Panc1 (cell line): ENCODE measurements at regions not wholly inside any gene's neighbourhood (a gene's known extent, or its start where the extent isn't known, plus 50 kb on each side); places are given as distances from the start of the nearest gene placed in this dataset.

ENCODE experiments used
- ATAC-seq: fragments of 200-7000 bp; cut with Tn5 transposase; 2 replicates; pipeline ENCODE4 v1.9.1; 2020; ENCODE audit warnings: mild to moderate bottlenecking, moderate library complexity
- BruUV-seq: library from RNA; stranded (reverse); fragments of 400-500 nt; replicated peaks from 2 replicates; lab custom pipeline; 2021; lab: Mats Ljungman, UMichigan
- CTCF ChIA-PET: fragments of 300-600 bp; sonication (Branson Sonifier 250); formaldehyde crosslinking; loops from one replicate; lab custom pipeline; 2022; ENCODE audit warnings: antibody characterized with exemption; lab: Charles Lee
- POLR2A ChIA-PET: fragments of 300-600 bp; sonication (Branson Sonifier 250); formaldehyde crosslinking; loops from one replicate; lab custom pipeline; 2022; ENCODE audit warnings: antibody characterized with exemption; lab: Charles Lee
- DNase-seq: peaks from one replicate; pipeline ENCODE4 v3.0.0-alpha.2; 2010; ENCODE audit warnings: low read depth, low spot score
- H3K27ac ChIP-seq: 2 replicates; pipeline ENCODE4 v1.5.1; 2011; ENCODE audit warnings: mild to moderate bottlenecking, low read length, inconsistent platforms
- H3K27me3 ChIP-seq: fragments of 200-500 bp; sonication (Bioruptor generic); 2 replicates; pipeline ENCODE4 v1.6.0; 2014; ENCODE audit warnings: low read length, inconsistent platforms; ENCODE audit not compliant: control insufficient read depth, insufficient read depth
- H3K36me3 ChIP-seq: fragments of 200-500 bp; sonication (Bioruptor generic); 2 replicates; pipeline ENCODE4 v1.5.1; 2014; ENCODE audit warnings: inconsistent platforms, mild to moderate bottlenecking, low read length, moderate library complexity; ENCODE audit not compliant: control insufficient read depth, insufficient read depth
- H3K4me1 ChIP-seq: 2 replicates; pipeline ENCODE4 v1.5.1; 2011; ENCODE audit warnings: inconsistent platforms, mild to moderate bottlenecking, low read length, moderate library complexity; ENCODE audit not compliant: control insufficient read depth, insufficient read depth
- H3K4me3 ChIP-seq, 2 experiments: 2 replicates each; pipeline ENCODE4 v1.5.1; 2011 to 2012; ENCODE audit warnings: low read depth in 2 of 2, low read length in 2 of 2, mild to moderate bottlenecking in 2 of 2, inconsistent platforms in 1 of 2, moderate library complexity in 1 of 2
- H3K9me3 ChIP-seq: fragments of 200-500 bp; sonication (Bioruptor generic); 2 replicates; pipeline ENCODE4 v1.5.1; 2014; ENCODE audit warnings: low read depth, mild to moderate bottlenecking, inconsistent platforms, low read length, moderate library complexity; ENCODE audit not compliant: control insufficient read depth, insufficient read depth
- POLR2AphosphoS5 ChIP-seq: IDR thresholded peaks from 2 replicates; pipeline ENCODE4 v1.6.1; 2012; ENCODE audit warnings: mild to moderate bottlenecking, low read depth, low read length, moderate library complexity
- REST ChIP-seq, 2 experiments: IDR thresholded peaks; 2 replicates each; pipeline ENCODE4 v1.6.1; 2011 to 2012; ENCODE audit warnings: low read depth in 2 of 2, control low read depth in 1 of 2, low read length in 1 of 2, mild to moderate bottlenecking in 1 of 2, moderate library complexity in 1 of 2; ENCODE audit not compliant: insufficient read depth in 1 of 2
- SIN3A ChIP-seq: IDR thresholded peaks from 2 replicates; pipeline ENCODE4 v1.6.1; 2012; ENCODE audit warnings: low read depth, mild to moderate bottlenecking, low read length, moderate library complexity, borderline replicate concordance; ENCODE audit not compliant: insufficient read depth
- TCF7L2 ChIP-seq: IDR thresholded peaks from 2 replicates; pipeline ENCODE4 v1.6.1; 2011; ENCODE audit warnings: mild to moderate bottlenecking, low read depth, low read length, inconsistent platforms
- in situ Hi-C: cut with HindIII; loops from 2 replicates; pipeline ENCODE4 v1.10.0; 2016; ENCODE audit warnings: low sequenced_read_pairs, low pct_unique_long_range_greater_than_20kb
- intact Hi-C: fragments of 100-400 bp; cut with micrococcal nuclease; formaldehyde crosslinking; loops from one replicate; pipeline ENCODE4 v1.10.0; 2022; ENCODE audit not compliant: unreplicated experiment
- TF ChIP-seq, protein P1 (sequence below): fragments of 450-650 bp; IDR thresholded peaks from 2 replicates; pipeline ENCODE4 v1.5.1; 2017; ENCODE audit warnings: mild to moderate bottlenecking

DNA sequence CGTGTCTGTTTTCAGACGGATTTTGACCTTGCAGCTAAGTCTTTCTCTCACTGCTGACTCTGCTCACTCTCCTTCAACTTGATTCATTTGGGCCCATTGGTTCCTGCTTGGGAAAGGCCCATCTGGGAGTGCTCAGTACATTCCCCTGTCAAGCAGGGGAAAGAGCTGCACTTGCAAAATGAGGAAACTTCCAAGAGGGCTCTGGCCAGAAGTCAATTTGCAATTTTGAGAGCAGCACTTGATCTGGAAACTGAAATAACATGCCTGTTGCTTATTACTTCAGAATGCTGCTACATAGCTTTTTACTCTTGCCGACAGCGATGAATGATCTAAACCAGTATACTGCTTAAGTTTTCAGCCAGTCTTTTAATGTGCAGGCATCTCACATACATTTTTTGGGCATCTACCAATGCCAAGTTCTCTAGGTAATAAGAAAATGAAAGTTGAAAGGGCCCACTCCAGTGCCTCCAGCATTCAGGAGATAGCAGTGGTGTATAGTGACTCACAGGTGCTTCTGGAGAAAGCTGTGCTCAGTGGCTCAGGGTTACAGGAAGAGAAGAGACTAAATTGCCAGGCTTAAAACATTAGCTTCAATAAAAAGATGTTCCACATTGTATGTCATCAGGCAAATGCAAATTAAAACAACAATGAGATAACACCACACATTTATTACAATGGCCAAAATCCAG is 70.1 kb upstream of the RORA start:
- ChIA-PET CTCF (no interaction called here), POLR2A (no interaction called here)
- intact Hi-C loops, result no loop called here

DNA sequence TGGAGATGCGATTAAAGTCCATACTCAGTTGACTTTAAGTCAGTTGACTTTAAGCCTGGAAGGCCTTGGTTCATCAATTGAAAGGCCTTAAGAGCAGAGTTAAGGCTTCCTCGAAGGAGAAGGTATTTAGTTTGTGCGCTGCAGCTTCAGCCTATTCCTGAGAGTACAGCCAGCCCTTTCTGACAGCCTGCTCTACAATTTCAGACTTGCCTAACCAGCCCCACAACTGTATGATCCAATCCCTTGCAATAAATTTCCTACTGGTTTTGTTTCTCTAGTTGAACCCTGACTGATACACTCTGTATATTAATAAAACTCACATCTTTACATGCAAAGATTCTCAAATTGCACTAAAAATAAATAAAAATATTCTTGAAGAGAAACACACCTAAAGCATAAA is 66.1 kb upstream of the RORA start:
- Histone ChIP-seq H3K27me3 (no peaks in the 10 kb centered on the region), H3K27ac (no peak overlapping the region), H3K9me3 (no peaks in the 10 kb centered on the region), H3K4me3 (no peak overlapping the region), H3K36me3 (no peaks in the 10 kb centered on the region), H3K4me1 (no peaks in the 10 kb centered on the region)
- in situ Hi-C loops (no loop called here), intact Hi-C loops (no loop called here)
- no TSS peak for BruUV-seq
- ChIA-PET POLR2A (no interaction called here), CTCF (no interaction called here)
- no peak for ATAC-seq
- no peak for DNase-seq
- TF ChIP-seq POLR2AphosphoS5 (no peak), SIN3A (no peak), REST (IDR thresholded peaks at IDR 0.05; ENCODE audit: insufficient read depth in 1 of 2, low read depth in 2 of 2, low read length in 1 of 2) (no peak), TCF7L2 (no peak)
- TF ChIP-seq, protein P1, sequence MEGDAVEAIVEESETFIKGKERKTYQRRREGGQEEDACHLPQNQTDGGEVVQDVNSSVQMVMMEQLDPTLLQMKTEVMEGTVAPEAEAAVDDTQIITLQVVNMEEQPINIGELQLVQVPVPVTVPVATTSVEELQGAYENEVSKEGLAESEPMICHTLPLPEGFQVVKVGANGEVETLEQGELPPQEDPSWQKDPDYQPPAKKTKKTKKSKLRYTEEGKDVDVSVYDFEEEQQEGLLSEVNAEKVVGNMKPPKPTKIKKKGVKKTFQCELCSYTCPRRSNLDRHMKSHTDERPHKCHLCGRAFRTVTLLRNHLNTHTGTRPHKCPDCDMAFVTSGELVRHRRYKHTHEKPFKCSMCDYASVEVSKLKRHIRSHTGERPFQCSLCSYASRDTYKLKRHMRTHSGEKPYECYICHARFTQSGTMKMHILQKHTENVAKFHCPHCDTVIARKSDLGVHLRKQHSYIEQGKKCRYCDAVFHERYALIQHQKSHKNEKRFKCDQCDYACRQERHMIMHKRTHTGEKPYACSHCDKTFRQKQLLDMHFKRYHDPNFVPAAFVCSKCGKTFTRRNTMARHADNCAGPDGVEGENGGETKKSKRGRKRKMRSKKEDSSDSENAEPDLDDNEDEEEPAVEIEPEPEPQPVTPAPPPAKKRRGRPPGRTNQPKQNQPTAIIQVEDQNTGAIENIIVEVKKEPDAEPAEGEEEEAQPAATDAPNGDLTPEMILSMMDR, result no peak

More for the DNA sequence above, 70.1 kb upstream of the RORA start:
- ATAC-seq (no peak), DNase-seq (no peak)
- Histone ChIP-seq H3K27me3 (no peaks in the 10 kb centered on the region), H3K27ac (no peak overlapping the region), H3K4me1 (no peaks in the 10 kb centered on the region), H3K4me3 (no peak overlapping the region), H3K9me3 (no peaks in the 10 kb centered on the region), H3K36me3 (no peaks in the 10 kb centered on the region)
- no TSS peak for BruUV-seq
- in situ Hi-C loops, result no loop called here
- TF ChIP-seq TCF7L2 (no peak), REST (IDR thresholded peaks at IDR 0.05; ENCODE audit: insufficient read depth in 1 of 2, low read depth in 2 of 2, low read length in 1 of 2) (no peak), SIN3A (no peak)
- TF ChIP-seq, protein P1, result no peak
